Muscle of leg (tissue), 3 donors: ENCODE measurements at regions not wholly inside any gene's neighbourhood (a gene's known extent, or its start where the extent isn't known, plus 50 kb on each side); places are given as distances from the start of the nearest gene placed in this dataset.

ENCODE experiments used
- DNase-seq: peaks from one replicate; pipeline ENCODE4 v3.0.0; 2013
- H3K27ac ChIP-seq: one replicate; pipeline ENCODE4 v1.5.1; 2013; ENCODE audit warnings: mild to moderate bottlenecking, low read length, control low read depth
- H3K27me3 ChIP-seq: one replicate; pipeline ENCODE4 v1.6.1; 2013; ENCODE audit warnings: low read length; ENCODE audit not compliant: control insufficient read depth, insufficient read depth
- H3K36me3 ChIP-seq: one replicate; pipeline ENCODE4 v1.6.1; 2013; ENCODE audit warnings: low read length; ENCODE audit not compliant: control insufficient read depth, insufficient read depth
- H3K4me1 ChIP-seq: one replicate; pipeline ENCODE4 v1.6.1; 2013; ENCODE audit warnings: low read length; ENCODE audit not compliant: control insufficient read depth, insufficient read depth
- H3K4me3 ChIP-seq: one replicate; pipeline ENCODE4 v1.5.1; 2013; ENCODE audit warnings: low read length, control low read depth
- H3K9me3 ChIP-seq: replicated peaks from 2 replicates; pipeline ENCODE4 v1.6.1; 2013; ENCODE audit warnings: low read depth, low read length; ENCODE audit not compliant: control insufficient read depth
- WGBS: methylation state at CpG from one replicate; pipeline ENCODE4 v1.1.5; 2013; ENCODE audit warnings: missing lambda C conversion rate; ENCODE audit not compliant: insufficient coverage; 5-methylcytosine and 5-hydroxymethylcytosine counted together

- Histone ChIP-seq H3K4me1 (peaks cover 5% of the 10 kb centered on the region), H3K4me3 (no peak overlapping the region), H3K9me3 (no peaks in the 10 kb centered on the region), H3K36me3 (no peaks in the 10 kb centered on the region), H3K27ac (no peak overlapping the region), H3K27me3 (no peaks in the 10 kb centered on the region)
- DNase-seq: no peak
- WGBS: 88% methylated on average over 6 of the region's 6 CpGs
Observed at GRCh38 chr15:62608369-62608768, 434.2 kb upstream of the TPM1 start.

- no peaks in the 10 kb centered on the region for H3K36me3 ChIP-seq
- DNase-seq: no peak
- no peak overlapping the region for H3K27ac ChIP-seq
- H3K9me3 ChIP-seq: no peaks in the 10 kb centered on the region
- H3K4me1 ChIP-seq: peaks cover 4% of the 10 kb centered on the region
- WGBS: 34% methylated on average over 5 of the region's 6 CpGs
- H3K27me3 ChIP-seq: no peaks in the 10 kb centered on the region
- no peak overlapping the region for H3K4me3 ChIP-seq
Observed at GRCh38 chr15:62610265-62610869, 432.2 kb upstream of the TPM1 start.

- Histone ChIP-seq H3K4me3 (no peak overlapping the region), H3K27me3 (no peaks in the 10 kb centered on the region), H3K27ac (no peak overlapping the region), H3K9me3 (no peaks in the 10 kb centered on the region), H3K36me3 (no peaks in the 10 kb centered on the region), H3K4me1 (no peaks in the 10 kb centered on the region)
- DNase-seq: no peak
- no CpG with 5 or more reads among the region's 2 CpGs for WGBS
Observed at GRCh38 chr15:62611002-62611401, 431.5 kb upstream of the TPM1 start.

- no peaks in the 10 kb centered on the region for H3K27me3 ChIP-seq
- H3K27ac ChIP-seq: no peak overlapping the region
- no peaks in the 10 kb centered on the region for H3K9me3 ChIP-seq
- no peak overlapping the region for H3K4me3 ChIP-seq
- peaks cover 3% of the 10 kb centered on the region for H3K4me1 ChIP-seq
- no CpG with 5 or more reads among the region's 5 CpGs for WGBS
- no peaks in the 10 kb centered on the region for H3K36me3 ChIP-seq
- DNase-seq: no peak
Observed at GRCh38 chr15:62612183-62612733, 430.3 kb upstream of the TPM1 start.

- H3K9me3 ChIP-seq: no peaks in the 10 kb centered on the region
- H3K27me3 ChIP-seq: no peaks in the 10 kb centered on the region
- 100% methylated on average over 1 of the region's 2 CpGs for WGBS
- no peaks in the 10 kb centered on the region for H3K36me3 ChIP-seq
- H3K4me1 ChIP-seq: peaks cover 6% of the 10 kb centered on the region
- no peak overlapping the region for H3K27ac ChIP-seq
- DNase-seq: no peak
- no peak overlapping the region for H3K4me3 ChIP-seq
Observed at GRCh38 chr15:62612771-62613170, 429.8 kb upstream of the TPM1 start.

DNA sequence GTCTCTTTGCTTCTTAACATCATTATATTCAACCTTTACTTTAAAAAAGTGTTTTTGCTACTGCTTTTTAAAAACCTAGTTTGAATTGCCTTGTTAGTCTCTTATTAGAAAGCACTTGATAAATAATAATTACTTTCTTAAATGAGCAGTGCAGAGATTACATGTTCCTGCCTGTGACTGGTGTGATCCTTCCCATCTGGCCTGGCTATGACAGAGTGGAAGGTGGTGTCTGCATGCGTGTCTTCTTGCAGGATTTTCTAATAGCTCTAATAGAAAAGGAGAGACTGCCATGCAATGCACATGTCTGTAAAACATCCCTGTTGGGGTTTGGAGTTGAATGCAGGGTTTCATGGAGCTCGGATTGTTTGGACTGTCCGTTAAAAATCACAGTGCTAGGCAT is 425.8 kb upstream of the TPM1 start:
- Histone ChIP-seq H3K9me3 (no peaks in the 10 kb centered on the region), H3K36me3 (no peaks in the 10 kb centered on the region), H3K4me1 (peaks cover 6% of the 10 kb centered on the region), H3K4me3 (no peak overlapping the region), H3K27me3 (no peaks in the 10 kb centered on the region), H3K27ac (no peak overlapping the region)
- DNase-seq: no peak
- 60% methylated on average over 3 of the region's 3 CpGs for WGBS

GRCh38 chr15:62617741-62618140 is 424.8 kb upstream of the TPM1 start:
- no peaks in the 10 kb centered on the region for H3K9me3 ChIP-seq
- no peak overlapping the region for H3K4me3 ChIP-seq
- no peaks in the 10 kb centered on the region for H3K27me3 ChIP-seq
- WGBS: no CpG with 5 or more reads among the region's 4 CpGs
- H3K27ac ChIP-seq: no peak overlapping the region
- H3K36me3 ChIP-seq: no peaks in the 10 kb centered on the region
- H3K4me1 ChIP-seq: peaks cover 6% of the 10 kb centered on the region
- no peak for DNase-seq

GRCh38 chr15:62618432-62618831 is 424.1 kb upstream of the TPM1 start:
- no peak overlapping the region for H3K27ac ChIP-seq
- H3K36me3 ChIP-seq: no peaks in the 10 kb centered on the region
- H3K27me3 ChIP-seq: no peaks in the 10 kb centered on the region
- no peaks in the 10 kb centered on the region for H3K9me3 ChIP-seq
- H3K4me3 ChIP-seq: no peak overlapping the region
- WGBS: no CpG with 5 or more reads among the region's 2 CpGs
- H3K4me1 ChIP-seq: peaks cover 6% of the 10 kb centered on the region
- no peak for DNase-seq

- Histone ChIP-seq H3K27me3 (no peaks in the 10 kb centered on the region), H3K4me3 (no peak overlapping the region), H3K27ac (no peak overlapping the region), H3K4me1 (peaks cover 6% of the 10 kb centered on the region), H3K9me3 (no peaks in the 10 kb centered on the region), H3K36me3 (no peaks in the 10 kb centered on the region)
- DNase-seq: no peak
- WGBS: no CpG with 5 or more reads among the region's 5 CpGs
Observed at GRCh38 chr15:62618846-62619504, 423.6 kb upstream of the TPM1 start.

- no peak for DNase-seq
- Histone ChIP-seq H3K9me3 (no peaks in the 10 kb centered on the region), H3K36me3 (no peaks in the 10 kb centered on the region), H3K4me1 (peaks cover 6% of the 10 kb centered on the region), H3K4me3 (no peak overlapping the region), H3K27ac (no peak overlapping the region), H3K27me3 (no peaks in the 10 kb centered on the region)
- WGBS: 82% methylated on average over 1 of the region's 3 CpGs
Observed at GRCh38 chr15:62619526-62619925, 423.0 kb upstream of the TPM1 start.
